Coronary artery (tissue), 2 donors: ENCODE measurements at regions not wholly inside any gene's neighbourhood (a gene's known extent, or its start where the extent isn't known, plus 50 kb on each side); places are given as distances from the start of the nearest gene placed in this dataset.

Source experiments
- DNase-seq: peaks from one replicate; pipeline ENCODE4 v3.0.0-alpha.2; 2017; ENCODE audit warnings: low spot score
- H3K27ac ChIP-seq, 2 donors: fragments of 200-600 bp; sonication (generic); one replicate each; pipeline ENCODE4 v1.5.1; 2016 to 2019
- H3K4me3 ChIP-seq: fragments of 200-600 bp; sonication (generic); 2 replicates; pipeline ENCODE4 v1.5.1; 2016; ENCODE audit warnings: mild to moderate bottlenecking, moderate library complexity
- CTCF ChIP-seq: fragments of 200-600 bp; sonication (generic); IDR thresholded peaks from one replicate; pipeline ENCODE4 v1.5.1; 2019; ENCODE audit warnings: antibody characterized with exemption

GRCh38 chr1:189764391-189765320 is 713.0 kb downstream of the BRINP3 start:
- Histone ChIP-seq H3K4me3 (no peak overlapping the region), H3K27ac (no peak overlapping the region)
- TF ChIP-seq CTCF = no peak
- no peak for DNase-seq

- DNase-seq = no peak
- Histone ChIP-seq H3K4me3 (no peak overlapping the region), H3K27ac (no peak overlapping the region)
- no peak for TF ChIP-seq CTCF
Measured at GRCh38 chr1:189769448-189769847, 708.2 kb downstream of the BRINP3 start.

GRCh38 chr1:189774721-189775287 is 702.9 kb downstream of the BRINP3 start:
- no peak overlapping the region for H3K4me3 ChIP-seq
- no peak for TF ChIP-seq CTCF
- no peak for DNase-seq
- H3K27ac ChIP-seq = no peak overlapping the region

GRCh38 chr1:189775343-189775742 is 702.3 kb downstream of the BRINP3 start:
- TF ChIP-seq CTCF = no peak
- Histone ChIP-seq H3K4me3 (no peak overlapping the region), H3K27ac (no peak overlapping the region)
- DNase-seq = no peak

GRCh38 chr1:189779034-189779433 is 698.6 kb downstream of the BRINP3 start:
- no peak overlapping the region for H3K27ac ChIP-seq
- DNase-seq = no peak
- no peak for TF ChIP-seq CTCF
- no peak overlapping the region for H3K4me3 ChIP-seq

- DNase-seq = no peak
- no peak for TF ChIP-seq CTCF
- Histone ChIP-seq H3K4me3 (no peak overlapping the region), H3K27ac (no peak overlapping the region)
Measured at GRCh38 chr1:189782295-189782694, 695.4 kb downstream of the BRINP3 start.

GRCh38 chr1:189783456-189783855 is 694.2 kb downstream of the BRINP3 start:
- TF ChIP-seq CTCF = no peak
- H3K4me3 ChIP-seq = no peak overlapping the region
- H3K27ac ChIP-seq = no peak overlapping the region
- DNase-seq = no peak
